ENCODE measurements at regions not wholly inside any gene's neighbourhood (a gene's known extent, or its start where the extent isn't known, plus 50 kb on each side); places are given as distances from the start of the nearest gene placed in this dataset.

- Histone ChIP-seq H3K9ac (ENCODE audit: low read length) (no peak overlapping the region), H3K9me3 (ENCODE audit: low read length) (no peaks in the 10 kb centered on the region), H3K27me3 (ENCODE audit: low read length) (no peaks in the 10 kb centered on the region), H3K36me3 (ENCODE audit: low read depth, low read length) (no peaks in the 10 kb centered on the region), H3K79me2 (ENCODE audit: low read length) (no peaks in the 10 kb centered on the region), H3K9me2 (replicated peaks; ENCODE audit: low read length) (no peaks in the 10 kb centered on the region), H3K4me1 (ENCODE audit: insufficient read depth, low read length) (peaks cover under 1% of the 10 kb centered on the region; the same call in 1 of the 2 replicates), H2AFZ (ENCODE audit: low read length) (no peak overlapping the region), H4K20me1 (ENCODE audit: low read length) (no peaks in the 10 kb centered on the region), H3K4me3 (ENCODE audit: low read length) (no peak overlapping the region), H3K4me2 (ENCODE audit: low read length) (no peak overlapping the region), H3K27ac (ENCODE audit: low read length) (no peak overlapping the region), H3F3A (ENCODE audit: low read length, unreplicated experiment) (no peaks in the 10 kb centered on the region)
- intact Hi-C loops (cut with micrococcal nuclease): no loop called here
- ATAC-seq: no peak
- POLR2A ChIA-PET (ENCODE audit: unreplicated experiment): no interaction called here
- no peak for DNase-seq
- BruUV-seq (replicated peaks): no TSS peak
- CTCF ChIA-PET: no interaction called here
- TF ChIP-seq EZH2 (IDR thresholded peaks at IDR 0.05; ENCODE audit: low read length, unreplicated experiment): no peak
- TF ChIP-seq CTCF (conservative IDR thresholded peaks at IDR 0.05; ENCODE audit: low read depth, low read length): no peak
- no peak for TF ChIP-seq EZH2phosphoT487 (IDR thresholded peaks at IDR 0.05; ENCODE audit: borderline replicate concordance, low read length)
These were observed 61.7 kb upstream of the CAMK2D start for GRCh38 chr4:113823291-113823659.

- Histone ChIP-seq H3K27me3 (ENCODE audit: low read length) (no peaks in the 10 kb centered on the region), H3K4me3 (ENCODE audit: low read length) (no peak overlapping the region), H3F3A (ENCODE audit: low read length, unreplicated experiment) (no peaks in the 10 kb centered on the region), H3K27ac (ENCODE audit: low read length) (no peak overlapping the region), H3K9me2 (replicated peaks; ENCODE audit: low read length) (no peaks in the 10 kb centered on the region), H3K4me1 (ENCODE audit: insufficient read depth, low read length) (no peaks in the 10 kb centered on the region), H3K9me3 (ENCODE audit: low read length) (no peaks in the 10 kb centered on the region), H3K79me2 (ENCODE audit: low read length) (no peaks in the 10 kb centered on the region), H2AFZ (ENCODE audit: low read length) (no peak overlapping the region), H3K9ac (ENCODE audit: low read length) (no peak overlapping the region), H3K36me3 (ENCODE audit: low read depth, low read length) (no peaks in the 10 kb centered on the region), H3K4me2 (ENCODE audit: low read length) (no peak overlapping the region), H4K20me1 (ENCODE audit: low read length) (no peaks in the 10 kb centered on the region)
- TF ChIP-seq EZH2 (IDR thresholded peaks at IDR 0.05; ENCODE audit: low read length, unreplicated experiment): no peak
- TF ChIP-seq EZH2phosphoT487 (IDR thresholded peaks at IDR 0.05; ENCODE audit: borderline replicate concordance, low read length): no peak
- TF ChIP-seq CTCF (conservative IDR thresholded peaks at IDR 0.05; ENCODE audit: low read depth, low read length): no peak
- POLR2A ChIA-PET (ENCODE audit: unreplicated experiment): no interaction called here
- CTCF ChIA-PET: no interaction called here
- ATAC-seq (no peak), DNase-seq (no peak)
- BruUV-seq (replicated peaks): no TSS peak
- intact Hi-C loops (cut with micrococcal nuclease): no loop called here
These were observed 61.2 kb upstream of the CAMK2D start for GRCh38 chr4:113822555-113823290.

- Histone ChIP-seq H3K9ac (ENCODE audit: low read length) (no peak overlapping the region), H3K27ac (ENCODE audit: low read length) (no peak overlapping the region), H3K4me3 (ENCODE audit: low read length) (no peak overlapping the region), H3K4me2 (ENCODE audit: low read length) (no peak overlapping the region), H3K4me1 (ENCODE audit: insufficient read depth, low read length) (no peaks in the 10 kb centered on the region), H4K20me1 (ENCODE audit: low read length) (no peaks in the 10 kb centered on the region), H3K79me2 (ENCODE audit: low read length) (no peaks in the 10 kb centered on the region), H2AFZ (ENCODE audit: low read length) (no peak overlapping the region), H3K9me3 (ENCODE audit: low read length) (no peaks in the 10 kb centered on the region), H3K27me3 (ENCODE audit: low read length) (no peaks in the 10 kb centered on the region), H3K36me3 (ENCODE audit: low read depth, low read length) (no peaks in the 10 kb centered on the region), H3K9me2 (replicated peaks; ENCODE audit: low read length) (no peaks in the 10 kb centered on the region), H3F3A (ENCODE audit: low read length, unreplicated experiment) (no peaks in the 10 kb centered on the region)
- DNase-seq (no peak), ATAC-seq (no peak)
- ChIA-PET CTCF (no interaction called here), POLR2A (ENCODE audit: unreplicated experiment) (no interaction called here)
- BruUV-seq (replicated peaks): no TSS peak
- no peak for TF ChIP-seq EZH2 (IDR thresholded peaks at IDR 0.05; ENCODE audit: low read length, unreplicated experiment)
- no peak for TF ChIP-seq EZH2phosphoT487 (IDR thresholded peaks at IDR 0.05; ENCODE audit: borderline replicate concordance, low read length)
- TF ChIP-seq CTCF (conservative IDR thresholded peaks at IDR 0.05; ENCODE audit: low read depth, low read length): no peak
- intact Hi-C loops (cut with micrococcal nuclease): no loop called here
These were observed 60.3 kb upstream of the CAMK2D start for GRCh38 chr4:113821856-113822255.

Data from PC-3 (cell line).